Colon (tissue), 2 donors: ENCODE measurements at regions not wholly inside any gene's neighbourhood (a gene's known extent, or its start where the extent isn't known, plus 50 kb on each side); places are given as distances from the start of the nearest gene placed in this dataset.

Experiments used
- FAIRE-seq: peaks from 2 replicates; lab custom pipeline; 2012; peaks lifted over from hg19 to GRCh38; lab: Jason Lieb, UNC
- donor health status: control.
- donor health status: control.

GRCh38 chr1:59125676-59126320 is 171.1 kb upstream of the FGGY start:
- no peak for FAIRE-seq

- no peak for FAIRE-seq
These were observed 170.5 kb upstream of the FGGY start for GRCh38 chr1:59126366-59126765.

DNA sequence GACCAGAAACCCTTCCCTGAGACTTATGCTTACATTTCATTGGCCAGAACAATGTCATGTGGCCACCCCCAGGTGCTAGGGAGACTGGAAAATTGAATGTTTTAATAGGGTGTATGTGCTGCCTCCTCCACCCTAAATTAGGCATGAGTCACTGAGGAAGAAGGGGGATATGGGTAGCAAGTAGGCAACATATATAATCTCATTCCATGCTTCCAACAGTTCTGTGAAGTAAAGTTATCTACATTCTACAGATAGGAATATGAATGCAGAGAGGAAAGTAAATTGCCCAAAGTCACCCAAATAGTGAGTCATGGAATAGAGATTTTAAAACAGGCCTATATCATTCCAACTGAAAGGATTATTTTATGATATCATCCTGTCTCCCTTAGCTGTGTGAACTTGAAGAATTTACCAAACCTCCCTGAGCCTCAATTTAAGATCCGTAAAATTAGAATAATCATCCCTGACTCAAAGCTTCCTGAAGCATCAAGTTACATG is 168.6 kb upstream of the FGGY start:
- no peak for FAIRE-seq

GRCh38 chr1:59128784-59129227 is 168.1 kb upstream of the FGGY start:
- no peak for FAIRE-seq

- no peak for FAIRE-seq
These were observed 164.6 kb upstream of the FGGY start for GRCh38 chr1:59132295-59132694.

DNA sequence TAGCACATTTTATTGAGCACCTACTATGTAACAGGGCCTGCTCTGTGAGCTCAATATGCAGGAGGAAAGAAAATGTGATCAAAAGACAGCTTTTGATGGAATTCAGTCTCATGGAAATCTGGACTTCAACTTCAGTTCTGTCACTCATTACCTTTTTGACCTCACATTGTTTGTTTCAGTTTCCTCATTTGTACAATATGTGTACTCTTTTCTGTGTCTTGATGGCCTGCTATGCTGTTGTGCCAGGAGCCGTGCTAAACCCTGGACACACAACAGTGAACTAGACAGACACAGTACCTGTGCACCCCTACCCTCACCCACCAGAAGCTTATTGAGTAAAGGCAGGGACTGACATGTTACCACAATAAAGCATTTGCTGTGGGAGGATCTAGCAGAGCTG is 162.9 kb upstream of the FGGY start:
- FAIRE-seq = no peak

DNA sequence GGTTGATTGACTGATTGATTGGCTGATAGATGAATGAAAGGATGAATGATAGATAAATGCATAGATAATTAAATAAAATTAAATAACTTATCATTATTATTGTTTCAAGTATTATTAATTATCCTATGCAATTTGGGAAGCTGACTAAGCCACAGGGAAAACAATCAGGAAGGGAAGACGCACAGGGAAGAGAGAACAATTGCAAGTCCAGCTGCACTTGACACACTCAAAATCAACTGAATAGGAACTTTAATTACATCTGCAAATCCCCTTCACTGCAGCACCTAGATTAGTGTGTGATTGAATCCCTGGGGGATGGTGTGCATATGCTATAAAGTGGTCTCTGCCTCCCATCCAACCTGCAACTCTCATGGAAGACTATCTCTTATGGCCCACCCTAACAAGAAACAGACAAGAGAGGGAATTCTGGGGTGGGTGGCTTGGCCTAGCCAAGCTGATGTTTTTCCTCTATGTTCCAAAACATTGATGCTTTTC is 161.1 kb upstream of the FGGY start:
- no peak for FAIRE-seq

DNA sequence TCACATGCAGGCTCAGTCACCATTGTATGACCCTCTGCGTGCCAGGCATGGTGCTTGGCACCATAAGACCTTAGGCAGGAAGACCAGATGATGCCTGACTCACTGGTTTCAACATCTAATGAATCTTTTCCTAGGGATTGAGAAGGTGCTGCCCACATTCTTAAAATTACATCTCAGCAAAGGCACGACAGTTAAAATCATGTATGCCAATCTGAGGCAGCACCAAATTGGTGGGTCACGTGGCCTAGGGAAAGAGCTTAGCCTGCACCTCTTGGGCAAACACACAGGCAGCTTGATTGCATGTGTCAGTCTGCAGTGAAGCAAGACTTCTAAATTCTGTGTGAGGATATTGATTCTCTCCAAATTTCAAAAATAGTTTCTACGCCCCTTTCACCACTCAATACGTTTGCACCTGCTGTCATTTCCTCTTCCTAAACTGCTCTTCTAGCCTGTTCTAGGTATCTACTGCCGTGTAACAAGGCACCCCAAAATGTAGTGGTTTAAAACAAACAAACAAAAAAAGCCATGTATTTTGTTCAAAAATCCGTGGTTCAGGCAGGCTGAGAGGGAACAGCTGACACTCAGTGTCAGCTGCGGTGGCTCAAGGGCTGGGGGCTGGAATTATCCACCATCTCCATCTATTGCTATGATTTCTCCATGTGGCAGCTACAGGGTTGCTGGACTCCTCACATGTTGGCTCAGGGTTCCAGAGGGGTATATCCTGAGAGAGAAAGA is 160.2 kb upstream of the FGGY start:
- FAIRE-seq = no peak

- no peak for FAIRE-seq
These were observed 159.6 kb upstream of the FGGY start for GRCh38 chr1:59137276-59137615.

- no peak for FAIRE-seq
These were observed 158.9 kb upstream of the FGGY start for GRCh38 chr1:59137968-59138367.

GRCh38 chr1:59138402-59138801 is 158.5 kb upstream of the FGGY start:
- no peak for FAIRE-seq

DNA sequence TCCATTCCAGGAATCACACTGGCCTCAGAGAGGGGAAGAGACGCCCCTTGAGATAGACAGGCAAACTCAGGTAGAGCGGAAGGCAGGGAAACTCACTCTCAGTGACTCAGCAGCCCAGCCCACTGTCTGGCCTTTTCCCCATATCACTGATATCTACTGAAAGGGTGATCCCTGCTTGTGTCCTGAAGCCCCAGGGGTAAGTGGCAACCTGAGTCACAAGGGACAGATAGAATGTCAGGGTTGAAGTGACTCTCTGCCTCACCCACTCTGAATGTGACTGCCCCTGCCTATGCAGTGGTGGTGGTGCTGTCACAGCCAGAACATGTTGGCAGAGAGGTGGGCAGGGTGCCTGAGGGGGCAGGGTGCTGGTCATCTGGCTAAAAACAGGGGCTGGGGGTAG is 157.5 kb upstream of the FGGY start:
- FAIRE-seq = no peak

DNA sequence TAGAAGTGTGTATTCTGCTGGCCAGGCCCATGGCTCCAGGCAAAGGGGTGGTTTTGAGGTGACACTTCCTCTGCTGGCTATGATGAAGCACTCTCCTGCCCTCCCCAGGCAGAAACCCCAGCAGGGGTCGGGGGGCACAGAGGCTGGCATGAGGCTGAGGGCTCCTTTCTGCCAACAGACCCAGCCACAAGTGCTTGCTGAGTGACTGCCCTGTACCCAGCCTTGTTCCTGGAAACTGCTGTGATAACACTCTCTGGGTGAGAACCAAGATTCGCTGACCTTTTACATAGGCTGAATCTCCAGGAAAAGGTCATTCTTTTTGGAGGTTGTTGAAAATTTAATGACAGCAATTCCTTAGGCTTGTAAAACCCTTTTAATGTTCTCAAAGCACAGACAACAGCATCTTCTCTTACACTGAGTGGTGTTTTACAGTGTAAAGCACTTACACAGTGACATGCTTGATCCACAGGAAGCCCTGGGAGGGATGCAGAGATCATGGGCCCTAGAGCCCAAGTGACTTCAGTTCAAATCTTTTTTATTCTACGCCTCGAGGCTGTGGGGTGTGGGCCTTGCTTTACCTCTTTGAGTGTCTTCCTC is 155.5 kb upstream of the FGGY start:
- FAIRE-seq = no peak

DNA sequence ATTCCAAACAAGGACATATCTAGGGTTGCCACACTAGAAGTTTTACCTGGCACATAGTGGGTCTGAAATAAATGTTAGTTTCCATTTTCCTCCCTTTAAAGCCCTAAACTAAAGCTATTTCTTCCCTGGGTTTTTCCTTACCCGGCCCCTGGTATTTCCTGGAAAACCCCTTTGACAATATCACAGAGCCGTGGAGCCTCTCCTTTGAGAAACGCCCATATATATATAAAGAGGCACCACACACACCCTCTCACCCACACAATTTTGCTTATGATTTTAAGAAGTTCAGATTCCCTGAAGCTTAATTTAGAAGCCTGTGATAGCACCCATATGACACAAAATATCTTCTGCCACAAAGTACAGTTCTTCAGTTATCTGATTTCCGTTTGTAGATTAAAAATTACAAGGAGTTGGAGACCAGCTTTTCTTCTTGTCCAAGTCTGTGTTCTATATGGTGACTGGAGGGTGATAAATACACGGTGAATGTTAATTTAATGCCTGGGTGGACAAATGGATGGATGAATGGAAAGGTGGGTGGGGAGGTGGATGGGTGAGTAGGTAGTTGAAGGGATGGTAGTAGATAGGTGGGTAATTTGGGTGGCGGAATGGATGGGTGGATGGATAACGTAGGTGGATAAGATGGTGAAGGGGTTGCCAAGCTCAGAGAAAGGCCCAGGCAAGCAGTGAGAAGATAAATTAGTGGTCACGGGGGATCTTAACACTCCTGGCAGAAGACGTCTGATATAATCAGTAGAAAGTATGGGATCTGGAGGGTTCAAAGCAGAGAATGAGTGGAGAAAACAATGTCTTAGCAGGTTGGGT is 154.4 kb upstream of the FGGY start:
- FAIRE-seq = no peak

DNA sequence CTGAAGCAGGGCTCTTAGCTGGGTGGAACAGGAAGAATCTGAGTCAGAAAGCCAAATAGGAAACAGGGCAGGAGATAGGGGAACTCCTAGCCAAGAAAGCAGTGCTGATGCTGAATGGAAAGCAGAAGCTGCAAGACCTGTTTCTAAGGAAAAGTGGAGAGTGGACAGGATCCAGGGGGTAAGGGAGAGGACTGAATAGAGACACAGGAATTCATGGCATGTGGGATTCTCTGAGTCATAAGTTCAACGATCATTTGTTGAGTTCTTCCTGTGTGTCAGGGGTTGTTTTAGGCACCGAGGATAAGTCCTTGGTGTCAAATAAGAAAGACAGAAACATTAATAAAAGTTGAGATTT is 153.8 kb upstream of the FGGY start:
- no peak for FAIRE-seq

GRCh38 chr1:59143811-59144210 is 153.1 kb upstream of the FGGY start:
- no peak for FAIRE-seq

DNA sequence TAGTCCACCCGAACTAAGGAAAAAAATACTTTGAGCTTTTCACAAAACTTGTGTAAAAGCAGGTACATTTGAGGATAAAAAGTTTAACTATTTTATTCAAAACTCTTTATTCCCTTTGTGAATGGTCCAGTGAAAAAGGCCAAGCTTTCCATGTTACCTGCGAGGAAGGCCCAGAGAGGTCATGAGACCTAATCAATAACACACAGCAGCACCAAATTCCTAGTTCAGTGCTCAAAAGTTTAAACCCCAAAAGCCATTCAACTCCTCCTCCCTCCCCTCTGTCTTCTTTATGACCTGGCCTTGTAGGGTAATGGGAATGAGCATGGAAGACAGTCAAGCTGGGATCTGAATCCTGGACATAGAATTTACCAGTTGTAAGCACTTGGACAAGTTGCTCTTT is 151.9 kb upstream of the FGGY start:
- FAIRE-seq = no peak

DNA sequence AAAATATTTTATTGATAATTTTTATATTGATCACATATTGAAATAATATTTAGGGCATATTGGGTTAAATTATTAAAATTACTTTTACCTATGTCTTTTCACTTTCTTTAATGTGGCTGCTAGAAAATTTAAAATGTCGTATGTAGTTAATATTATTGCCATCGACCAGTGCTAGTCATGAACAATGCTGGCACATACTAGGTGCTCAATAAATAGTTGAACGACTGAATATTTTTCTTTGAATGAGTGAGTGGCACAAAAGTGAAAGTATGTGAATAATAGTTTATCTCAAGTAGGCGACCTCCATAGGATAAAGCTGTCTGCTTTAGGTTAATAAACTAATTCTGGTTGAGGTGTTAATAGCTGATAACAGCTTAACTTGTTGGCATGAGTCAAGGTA is 150.8 kb upstream of the FGGY start:
- no peak for FAIRE-seq

DNA sequence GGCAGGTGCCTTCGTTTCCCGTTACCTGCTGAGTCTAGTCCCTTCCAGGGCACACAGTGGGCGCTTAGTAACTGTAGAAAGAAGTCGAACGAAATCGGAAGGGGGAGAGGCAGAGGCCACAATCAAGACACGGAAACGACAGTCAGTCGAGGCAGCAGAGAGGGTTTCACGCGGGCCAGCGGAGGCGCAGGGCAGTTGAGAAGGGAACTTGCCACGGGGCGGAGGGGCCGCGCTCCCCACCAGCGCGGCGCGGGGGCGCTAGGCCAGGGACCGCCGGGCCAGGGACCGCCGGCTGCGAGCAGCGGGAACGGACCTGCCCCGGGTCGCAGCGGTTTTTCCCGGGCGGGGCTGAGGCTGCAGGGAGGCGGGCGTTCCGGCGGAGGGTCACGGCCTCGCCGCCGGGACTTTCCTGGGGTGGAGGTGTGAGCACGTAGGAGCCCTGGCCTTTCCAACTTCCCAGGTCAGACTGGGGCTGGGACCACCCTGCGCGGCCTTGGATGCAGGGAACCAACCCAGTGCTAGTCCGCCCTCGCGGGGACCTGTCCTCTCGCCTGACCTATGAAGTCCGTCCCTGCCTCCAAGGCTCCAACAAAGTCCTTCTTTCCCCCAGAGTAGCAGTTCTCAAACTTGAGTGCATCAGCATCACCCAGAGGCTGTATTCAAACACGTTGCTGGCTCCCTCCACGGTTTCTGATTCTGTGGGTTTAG is 150.1 kb upstream of the FGGY start:
- no peak for FAIRE-seq

DNA sequence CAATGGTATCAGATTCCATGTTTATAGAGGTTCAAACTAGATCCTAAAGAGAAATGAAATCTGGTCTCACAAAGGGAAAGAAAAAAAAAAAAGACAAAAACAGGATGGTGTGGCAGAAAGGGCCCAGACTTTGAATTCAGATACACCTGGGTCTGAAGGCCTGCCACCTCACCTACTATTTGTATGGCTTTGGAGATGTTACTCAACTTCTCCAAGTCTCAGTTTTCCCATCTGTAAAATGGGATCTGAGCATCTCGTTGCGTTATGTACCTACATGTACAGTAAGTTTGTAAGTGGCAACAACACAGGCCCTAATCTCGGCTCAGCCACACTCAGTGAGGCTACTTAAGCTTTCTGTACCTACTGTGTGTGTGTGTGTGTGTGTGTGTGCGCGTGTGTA is 147.5 kb upstream of the FGGY start:
- FAIRE-seq = no peak

DNA sequence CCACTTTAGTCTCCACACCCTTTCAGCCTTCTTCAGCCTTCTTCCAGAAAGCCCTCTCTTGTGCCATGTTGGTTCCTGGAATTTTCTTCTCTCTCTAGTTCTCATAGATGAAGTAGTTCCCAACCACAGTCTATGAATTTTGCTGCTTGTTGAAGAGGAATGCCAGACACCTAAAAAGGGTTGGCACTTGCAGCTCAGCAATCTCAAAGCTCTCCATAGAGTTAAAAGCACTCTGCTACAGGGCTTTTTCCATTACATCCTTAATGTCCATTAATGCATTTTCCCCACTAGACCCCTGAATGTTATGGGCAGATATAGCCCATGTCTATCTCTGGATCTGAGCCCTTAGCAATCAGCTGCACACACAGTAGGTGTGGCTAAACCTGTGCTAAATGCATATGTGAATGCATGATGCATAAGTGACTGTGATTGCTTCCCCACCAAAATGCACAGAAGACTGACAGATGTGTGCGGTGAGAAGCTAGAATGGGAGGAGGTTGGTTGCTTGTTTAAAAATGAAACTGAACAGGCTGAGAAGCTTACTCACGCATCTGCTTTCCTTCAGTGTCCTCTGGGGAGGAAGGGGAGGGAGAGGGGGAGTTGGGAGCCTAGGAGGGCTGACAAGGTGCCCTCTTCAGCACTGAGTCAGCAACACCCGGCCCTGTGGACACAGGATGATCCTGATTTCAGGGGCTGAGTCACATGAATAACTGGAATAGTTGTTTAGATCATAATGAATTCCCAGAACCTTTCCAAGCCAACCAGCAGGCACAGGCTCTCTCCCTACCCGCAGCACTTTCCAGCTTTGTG is 146.1 kb upstream of the FGGY start:
- no peak for FAIRE-seq
